Stimulated activated effector memory CD8-positive, alpha-beta T cell treated with anti-CD3 and anti-CD28 coated beads, Interleukin-12 subunit alpha, Interleukin-12 subunit beta, amount 100 ng/mL, for 72 hours (primary cell): ENCODE measurements at regions not wholly inside any gene's neighbourhood (a gene's known extent, or its start where the extent isn't known, plus 50 kb on each side); places are given as distances from the start of the nearest gene placed in this dataset.

Experiments used
- ATAC-seq: fragments of 150-1000 bp; cut with Tn5 transposase; 2 replicates; pipeline ENCODE4 v1.10.0; 2021
- DNase-seq, 2 donors: peaks; one replicate each; pipeline ENCODE4 v3.0.0; 2021 to 2022; ENCODE audit warnings: low spot score in 2 of 2
- H3K27ac Mint-ChIP-seq: one replicate; pipeline ENCODE4 v1.8.0; 2022; ENCODE audit warnings: mild to moderate bottlenecking, mixed read lengths
- H3K36me3 Mint-ChIP-seq: one replicate; pipeline ENCODE4 v1.8.0; 2022; ENCODE audit warnings: mild to moderate bottlenecking, mixed read lengths
- H3K4me1 Mint-ChIP-seq: one replicate; pipeline ENCODE4 v1.8.0; 2022; ENCODE audit warnings: mixed read lengths
- H3K4me3 Mint-ChIP-seq: one replicate; pipeline ENCODE4 v1.8.0; 2022; ENCODE audit warnings: mild to moderate bottlenecking, mixed read lengths
- H3K9me3 Mint-ChIP-seq: one replicate; pipeline ENCODE4 v1.8.0; 2022; ENCODE audit warnings: mixed read lengths

DNA sequence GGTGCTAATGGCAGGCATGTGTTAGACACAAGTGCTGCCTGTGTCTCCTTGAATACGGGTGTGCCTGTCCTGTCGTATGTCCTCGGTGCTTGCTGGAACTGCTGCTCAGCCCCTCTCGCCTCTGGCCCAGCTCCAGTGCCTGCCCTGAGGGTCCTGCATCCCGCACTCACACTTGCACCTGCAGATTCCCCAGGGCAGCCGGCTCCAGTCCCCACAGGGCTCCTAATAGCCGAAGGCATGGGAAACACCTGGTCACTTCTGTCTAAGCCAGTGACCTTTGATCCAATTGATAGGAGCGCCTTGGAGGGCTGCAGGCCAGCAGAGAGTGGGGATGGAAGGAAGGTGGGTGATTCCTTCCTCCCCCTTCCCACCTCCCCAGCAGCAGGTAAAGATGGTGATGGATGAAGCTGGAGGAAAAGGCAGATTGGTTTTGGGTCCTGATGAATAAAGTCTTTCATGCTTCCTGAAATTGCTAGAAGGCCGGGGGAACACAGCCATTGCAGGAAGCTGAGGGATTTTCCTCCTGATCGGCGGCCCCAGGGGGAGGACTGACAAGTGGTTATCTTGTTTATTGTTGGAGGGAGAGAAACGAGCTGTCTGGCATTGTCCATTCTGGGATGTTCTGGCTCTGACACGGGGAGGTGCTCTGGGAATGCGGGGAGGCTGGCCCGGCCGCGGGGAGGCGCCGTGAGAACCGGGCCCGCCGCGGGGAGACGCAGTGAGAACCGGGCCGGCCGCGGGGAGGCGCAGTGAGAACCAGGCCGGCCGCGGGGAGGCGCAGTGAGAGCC lies 110.9 kb upstream of the B3GAT1 start:
- DNase-seq (no peak), ATAC-seq (no peak)
- Mint-ChIP-seq H3K9me3 (peaks cover 6% of the 10 kb centered on the region), H3K27ac (no peak overlapping the region), H3K36me3 (no peaks in the 10 kb centered on the region), H3K4me3 (no peak overlapping the region), H3K4me1 (no peaks in the 10 kb centered on the region)

DNA sequence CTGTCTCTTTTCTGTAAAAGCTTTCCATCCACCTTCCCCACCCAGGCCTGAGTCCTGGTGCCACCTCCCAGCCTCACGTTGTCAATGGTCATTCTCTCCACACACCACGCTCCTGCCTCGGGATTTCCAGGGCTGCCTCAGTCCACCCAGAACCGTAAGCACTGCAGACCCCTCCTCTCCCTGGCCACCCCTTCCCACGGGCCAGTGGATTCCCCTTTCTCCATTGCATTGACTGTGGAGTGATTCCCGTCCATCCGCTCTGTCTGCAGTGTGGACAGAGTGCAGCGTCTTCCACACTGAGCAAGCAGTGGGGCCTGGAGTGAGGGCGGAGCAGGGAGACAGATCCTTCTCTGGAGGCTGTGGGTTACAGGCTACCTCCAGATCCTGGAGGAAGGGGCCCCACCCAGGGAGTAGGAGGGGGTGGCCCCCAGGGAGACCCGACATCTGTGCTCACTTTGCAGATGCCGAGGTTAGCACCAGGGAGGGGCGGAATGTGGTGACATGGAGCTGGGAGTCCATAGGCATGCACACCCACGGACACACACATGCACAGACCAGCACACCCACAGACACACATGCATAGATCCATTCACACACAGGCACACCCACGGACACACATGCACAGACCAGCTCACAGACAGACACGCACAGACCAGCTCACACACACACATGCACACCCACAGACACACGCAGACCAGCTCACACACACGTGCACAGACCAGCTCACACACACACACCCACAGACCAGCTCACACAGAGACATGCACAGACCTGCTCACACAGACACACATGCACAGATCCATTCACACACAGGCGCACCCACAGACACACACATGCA lies 109.6 kb upstream of the B3GAT1 start:
- Mint-ChIP-seq H3K36me3 (no peaks in the 10 kb centered on the region), H3K9me3 (peaks cover 6% of the 10 kb centered on the region), H3K4me3 (no peak overlapping the region), H3K27ac (no peak overlapping the region), H3K4me1 (no peaks in the 10 kb centered on the region)
- ATAC-seq (no peak), DNase-seq (no peak)

DNA sequence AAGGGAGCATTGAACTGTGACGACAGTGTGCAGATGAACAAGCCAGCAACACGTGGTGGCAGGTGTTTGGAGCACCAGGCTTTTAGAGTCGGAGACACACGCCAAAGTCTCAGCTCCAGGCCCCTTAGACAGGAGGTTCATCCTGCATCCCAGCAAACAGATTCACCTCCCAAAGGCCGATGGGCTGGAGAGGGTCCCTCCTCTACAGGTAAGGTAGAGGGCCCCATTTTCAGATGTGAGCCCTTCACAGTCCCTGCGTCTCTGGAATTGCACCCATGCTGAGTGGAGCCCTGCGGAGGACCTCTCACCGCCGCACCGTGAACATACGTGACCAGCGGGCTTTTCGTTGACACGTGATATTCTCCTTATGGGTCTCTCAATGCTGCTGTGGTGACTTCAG lies 109.0 kb upstream of the B3GAT1 start:
- Mint-ChIP-seq H3K36me3 (no peaks in the 10 kb centered on the region), H3K27ac (no peak overlapping the region), H3K4me3 (no peak overlapping the region), H3K4me1 (no peaks in the 10 kb centered on the region), H3K9me3 (peaks cover 6% of the 10 kb centered on the region)
- no peak for DNase-seq
- ATAC-seq, result no peak

DNA sequence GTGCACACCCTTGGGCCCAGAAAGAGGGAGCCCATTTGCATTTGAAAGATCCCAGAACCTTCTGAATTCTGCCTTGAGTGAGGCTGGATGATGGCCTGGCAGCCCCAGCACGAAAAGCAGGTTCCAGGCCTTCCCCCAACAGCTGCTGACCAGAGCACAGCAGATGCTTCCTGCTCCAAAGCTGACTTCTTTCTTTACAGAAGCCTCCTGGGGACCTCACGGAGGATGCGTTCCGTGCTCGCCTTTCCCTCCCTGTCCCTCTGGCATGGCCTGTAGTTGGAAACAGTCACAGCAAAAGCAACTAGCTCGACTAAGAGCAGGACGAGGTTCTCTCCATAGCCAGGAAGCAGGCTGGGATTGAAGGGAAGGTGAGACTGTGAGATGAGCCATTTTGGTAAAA lies 107.7 kb upstream of the B3GAT1 start:
- DNase-seq, result no peak
- ATAC-seq, result no peak
- Mint-ChIP-seq H3K4me1 (no peaks in the 10 kb centered on the region), H3K9me3 (peaks cover 6% of the 10 kb centered on the region), H3K36me3 (no peaks in the 10 kb centered on the region), H3K4me3 (no peak overlapping the region), H3K27ac (no peak overlapping the region)

DNA sequence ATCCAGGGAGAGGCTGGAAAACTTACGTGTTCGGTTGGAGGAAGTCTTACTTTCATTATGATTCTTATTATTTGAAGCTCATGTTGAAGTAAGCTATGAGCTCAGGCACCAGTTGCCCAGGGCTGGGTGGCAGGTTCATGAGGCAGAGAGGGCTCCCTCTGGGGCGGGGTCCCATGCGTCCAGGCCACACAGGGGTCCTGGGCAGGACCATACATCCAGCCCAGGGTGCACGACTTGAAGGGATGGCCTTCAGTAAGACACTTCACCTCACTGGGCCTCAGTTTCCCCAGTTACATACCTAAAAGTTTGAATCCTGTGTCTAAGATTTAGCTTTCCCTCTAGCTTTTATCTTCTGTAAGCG lies 107.3 kb upstream of the B3GAT1 start:
- Mint-ChIP-seq H3K27ac (no peak overlapping the region), H3K9me3 (peaks cover 4% of the 10 kb centered on the region), H3K36me3 (no peaks in the 10 kb centered on the region), H3K4me3 (no peak overlapping the region), H3K4me1 (no peaks in the 10 kb centered on the region)
- ATAC-seq (no peak), DNase-seq (no peak)

DNA sequence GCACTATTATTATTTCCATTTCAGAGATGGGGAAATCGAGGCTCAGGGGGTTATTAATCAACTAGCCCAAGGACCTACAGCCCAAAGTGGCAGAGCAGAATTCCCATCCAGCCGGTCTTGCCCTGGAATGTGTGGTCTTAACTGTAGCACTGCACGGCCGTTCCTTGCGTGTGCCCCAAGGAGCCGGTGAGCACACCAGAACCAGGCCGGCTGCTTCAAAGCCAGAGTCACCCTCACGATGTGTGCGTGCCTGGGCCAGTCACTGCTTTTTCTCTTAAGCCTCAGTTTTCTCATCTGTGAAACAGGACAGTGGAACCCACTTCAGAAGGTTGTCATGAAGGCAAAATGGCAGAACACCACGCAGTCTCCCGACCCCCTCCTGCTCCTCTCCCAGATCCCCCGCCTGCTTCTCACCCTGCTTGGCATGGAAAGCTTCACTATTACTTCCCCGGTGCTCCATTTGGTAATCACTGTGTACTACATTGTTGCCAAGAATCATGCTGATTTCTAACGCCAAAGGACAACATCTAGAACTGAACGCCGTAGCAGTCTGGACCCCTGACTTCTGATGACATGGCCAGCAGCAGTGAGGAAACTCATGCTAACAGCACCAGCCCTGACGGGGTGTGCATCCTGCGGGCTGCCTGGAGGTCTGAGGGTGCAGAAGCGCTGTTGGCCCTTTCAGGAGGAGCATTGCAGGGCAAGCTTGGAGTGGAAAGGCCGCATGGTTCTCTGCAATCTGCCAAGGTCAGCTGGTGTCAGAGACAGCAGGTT lies 106.8 kb upstream of the B3GAT1 start:
- Mint-ChIP-seq H3K4me1 (no peaks in the 10 kb centered on the region), H3K27ac (no peak overlapping the region), H3K36me3 (no peaks in the 10 kb centered on the region), H3K4me3 (no peak overlapping the region), H3K9me3 (peaks cover 4% of the 10 kb centered on the region)
- ATAC-seq (no peak), DNase-seq (no peak)

DNA sequence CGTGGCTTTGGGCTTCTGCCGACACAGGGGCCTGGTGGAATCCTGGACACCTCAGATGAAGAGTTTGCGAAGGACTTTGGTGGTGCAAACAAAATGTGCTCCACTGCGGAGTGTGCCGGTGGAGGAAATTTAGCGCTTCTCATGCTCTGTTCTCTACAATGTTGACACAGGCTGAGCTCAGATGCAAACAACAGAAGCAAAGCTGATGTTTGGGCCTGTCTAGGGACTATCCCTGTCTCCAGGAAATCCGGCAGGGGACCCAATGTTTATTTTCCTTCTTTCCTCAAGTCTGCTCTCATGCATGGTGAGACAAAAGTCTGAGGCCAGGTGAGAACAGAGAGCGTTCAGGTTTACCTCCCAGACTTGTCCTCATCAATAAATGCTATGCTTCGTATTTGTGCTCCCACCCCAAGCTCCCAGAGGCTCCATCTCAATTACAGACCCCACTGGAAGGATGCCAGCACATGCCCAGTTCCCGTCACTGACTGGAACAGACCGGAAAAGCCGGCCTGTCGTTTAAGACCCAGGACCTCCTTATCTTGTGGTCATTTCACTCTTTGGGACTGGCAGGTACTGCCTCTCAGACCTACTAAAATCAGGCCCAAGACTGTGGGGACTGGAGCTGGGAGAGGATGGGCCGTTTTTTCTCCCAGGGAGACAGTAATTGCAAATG lies 105.7 kb upstream of the B3GAT1 start:
- H3K27ac Mint-ChIP-seq, result no peak overlapping the region
- H3K4me1 Mint-ChIP-seq, result no peaks in the 10 kb centered on the region
- DNase-seq, result no peak
- no peak overlapping the region for H3K4me3 Mint-ChIP-seq
- no peaks in the 10 kb centered on the region for H3K9me3 Mint-ChIP-seq
- no peak for ATAC-seq
- H3K36me3 Mint-ChIP-seq, result no peaks in the 10 kb centered on the region

DNA sequence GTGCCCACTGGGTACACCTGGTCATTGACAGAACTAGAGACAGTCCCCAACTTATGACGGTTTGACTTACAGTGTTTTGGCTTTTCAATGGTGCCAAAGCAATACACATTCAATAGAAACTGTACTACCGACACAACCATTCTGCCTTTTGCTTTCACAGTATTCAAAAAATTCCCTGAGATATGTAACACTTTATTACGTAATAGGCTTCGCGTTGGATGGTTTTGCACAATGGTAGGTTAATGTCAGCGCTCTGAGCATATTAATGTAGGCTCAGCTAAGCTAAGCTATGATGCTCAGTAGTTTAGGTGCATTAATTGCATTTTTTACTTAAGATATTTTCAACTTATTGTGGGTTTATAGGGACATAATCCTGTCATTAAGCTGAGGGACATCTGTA lies 105.1 kb upstream of the B3GAT1 start:
- Mint-ChIP-seq H3K4me3 (no peak overlapping the region), H3K27ac (peak overlapping the region; percentile 8), H3K9me3 (no peaks in the 10 kb centered on the region), H3K36me3 (no peaks in the 10 kb centered on the region), H3K4me1 (no peaks in the 10 kb centered on the region)
- DNase-seq (no peak), ATAC-seq (no peak)

DNA sequence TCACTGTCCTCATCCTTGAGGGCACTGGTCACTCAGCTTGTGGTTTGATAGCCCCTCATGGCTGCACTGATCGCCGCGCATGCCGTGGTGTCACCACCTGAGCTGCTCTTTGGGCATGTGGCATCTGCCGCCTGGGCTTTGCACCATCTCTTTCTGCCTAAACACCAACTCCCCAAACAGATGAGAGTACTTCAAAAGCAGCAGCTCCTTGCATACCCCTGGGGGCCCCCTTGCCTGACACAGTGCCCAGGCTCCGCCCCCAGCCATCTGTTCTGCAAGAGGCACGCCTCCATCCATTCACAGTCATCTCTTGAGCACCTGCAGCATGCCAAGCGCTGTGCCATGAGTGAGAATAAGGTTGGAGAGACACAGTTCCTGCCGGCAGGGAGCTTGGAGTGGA lies 104.5 kb upstream of the B3GAT1 start:
- Mint-ChIP-seq H3K27ac (peak overlapping the region; percentile 8), H3K9me3 (no peaks in the 10 kb centered on the region), H3K36me3 (no peaks in the 10 kb centered on the region), H3K4me3 (no peak overlapping the region), H3K4me1 (no peaks in the 10 kb centered on the region)
- DNase-seq (no peak), ATAC-seq (no peak)

DNA sequence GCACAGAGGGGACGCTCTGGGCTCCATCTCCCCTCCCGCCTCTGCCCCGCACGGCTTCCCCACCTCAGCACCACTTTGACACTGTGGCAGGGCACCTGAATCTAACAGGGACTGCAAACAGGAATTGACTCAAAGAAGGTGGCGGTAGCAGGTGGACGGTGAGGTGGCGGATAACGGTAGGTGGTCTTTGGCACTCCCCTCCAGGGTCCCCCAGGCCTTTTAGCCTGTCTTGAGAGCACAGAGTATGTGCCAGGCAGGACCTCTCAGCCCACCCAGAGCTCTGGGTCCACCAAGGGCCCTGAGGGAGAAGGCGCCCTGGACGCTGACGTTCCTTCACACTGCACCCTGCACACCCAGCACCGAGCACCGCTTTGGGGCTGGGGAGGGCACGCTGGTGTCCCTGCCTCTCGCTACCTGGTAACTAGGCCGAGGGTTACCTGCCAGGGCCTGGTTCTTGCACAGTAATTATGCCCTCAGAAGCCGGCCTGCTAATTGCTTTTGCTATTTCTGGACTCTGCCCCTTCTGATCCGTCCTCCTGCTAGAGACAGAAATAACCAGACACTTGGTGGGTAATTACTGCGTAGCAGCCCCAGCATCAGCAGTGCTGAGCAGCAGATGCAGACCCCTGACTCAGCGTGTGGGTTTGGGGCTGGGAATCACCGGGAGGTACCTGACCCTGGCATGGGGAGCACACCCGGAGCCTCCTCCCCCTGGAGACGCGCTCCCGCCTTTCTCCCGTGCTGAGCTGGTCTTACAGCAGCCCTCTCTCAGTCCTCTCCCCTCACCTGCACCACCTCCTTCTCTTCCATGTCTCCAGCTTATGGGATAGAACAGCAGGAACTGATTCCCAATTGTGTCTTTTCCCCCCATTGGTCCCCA lies 103.3 kb upstream of the B3GAT1 start:
- no peak for ATAC-seq
- Mint-ChIP-seq H3K4me3 (no peak overlapping the region), H3K36me3 (no peaks in the 10 kb centered on the region), H3K4me1 (no peaks in the 10 kb centered on the region), H3K9me3 (no peaks in the 10 kb centered on the region), H3K27ac (no peak overlapping the region)
- DNase-seq, result no peak

DNA sequence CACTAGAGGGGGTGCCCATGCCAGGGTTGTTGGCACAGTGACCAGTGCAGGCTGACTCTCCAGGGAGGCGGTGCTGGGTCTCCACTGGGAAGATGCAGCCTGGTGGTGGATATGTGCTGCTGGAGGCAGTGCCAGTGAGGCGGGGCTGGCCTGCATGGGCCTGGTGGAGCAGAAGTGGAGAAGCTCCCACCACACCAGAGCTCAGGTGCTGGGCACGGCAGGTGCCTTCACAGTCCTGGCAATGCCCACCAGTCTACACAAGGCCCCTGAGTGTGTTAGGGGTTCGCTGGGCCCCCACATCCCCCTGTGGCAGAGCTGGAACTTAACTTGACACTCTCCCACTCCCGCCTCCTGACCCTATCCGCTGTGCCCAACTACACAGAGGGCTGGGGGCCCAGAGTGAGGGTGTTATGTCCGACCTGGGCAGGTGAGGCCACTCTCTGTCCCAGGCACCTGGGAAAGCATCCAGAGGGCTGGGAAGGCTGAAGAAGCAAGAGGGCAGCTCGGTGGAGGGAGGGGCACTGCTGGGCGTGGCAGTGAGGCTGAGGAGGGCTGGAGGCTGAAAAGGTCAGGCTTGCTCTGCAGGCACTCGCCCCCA lies 102.4 kb upstream of the B3GAT1 start:
- Mint-ChIP-seq H3K36me3 (no peaks in the 10 kb centered on the region), H3K27ac (no peak overlapping the region), H3K4me3 (no peak overlapping the region), H3K4me1 (no peaks in the 10 kb centered on the region), H3K9me3 (no peaks in the 10 kb centered on the region)
- no peak for ATAC-seq
- DNase-seq, result no peak

DNA sequence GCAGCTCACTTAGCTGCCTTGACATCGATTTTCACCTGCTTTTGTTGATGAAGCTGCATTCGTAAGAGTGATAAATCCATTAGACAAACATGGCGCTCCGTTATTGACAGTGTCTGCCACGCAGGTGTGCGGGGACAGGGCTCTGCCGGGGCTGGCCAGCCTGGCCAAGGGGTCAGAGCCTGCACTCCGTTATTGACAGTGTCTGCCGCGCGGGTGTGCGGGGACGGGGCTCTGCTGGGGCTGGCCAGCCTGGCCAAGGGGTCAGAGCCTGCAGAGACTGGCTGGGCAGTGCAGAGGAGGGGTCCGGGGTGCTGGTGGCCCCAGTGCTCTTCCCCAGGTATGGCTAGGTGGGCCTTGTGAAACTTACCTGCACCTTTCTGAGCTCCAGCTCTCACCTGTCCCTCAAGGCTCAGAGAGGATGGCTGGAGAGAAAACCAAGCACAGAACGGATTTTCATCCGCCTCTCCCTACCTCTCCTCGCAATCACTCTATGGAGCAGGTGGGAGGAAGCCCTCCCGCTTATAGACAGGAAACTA lies 101.6 kb upstream of the B3GAT1 start:
- ATAC-seq (no peak), DNase-seq (no peak)
- no peaks in the 10 kb centered on the region for H3K4me1 Mint-ChIP-seq
- no peaks in the 10 kb centered on the region for H3K36me3 Mint-ChIP-seq
- no peaks in the 10 kb centered on the region for H3K9me3 Mint-ChIP-seq
- H3K27ac Mint-ChIP-seq, result no peak overlapping the region
- H3K4me3 Mint-ChIP-seq, result no peak overlapping the region

DNA sequence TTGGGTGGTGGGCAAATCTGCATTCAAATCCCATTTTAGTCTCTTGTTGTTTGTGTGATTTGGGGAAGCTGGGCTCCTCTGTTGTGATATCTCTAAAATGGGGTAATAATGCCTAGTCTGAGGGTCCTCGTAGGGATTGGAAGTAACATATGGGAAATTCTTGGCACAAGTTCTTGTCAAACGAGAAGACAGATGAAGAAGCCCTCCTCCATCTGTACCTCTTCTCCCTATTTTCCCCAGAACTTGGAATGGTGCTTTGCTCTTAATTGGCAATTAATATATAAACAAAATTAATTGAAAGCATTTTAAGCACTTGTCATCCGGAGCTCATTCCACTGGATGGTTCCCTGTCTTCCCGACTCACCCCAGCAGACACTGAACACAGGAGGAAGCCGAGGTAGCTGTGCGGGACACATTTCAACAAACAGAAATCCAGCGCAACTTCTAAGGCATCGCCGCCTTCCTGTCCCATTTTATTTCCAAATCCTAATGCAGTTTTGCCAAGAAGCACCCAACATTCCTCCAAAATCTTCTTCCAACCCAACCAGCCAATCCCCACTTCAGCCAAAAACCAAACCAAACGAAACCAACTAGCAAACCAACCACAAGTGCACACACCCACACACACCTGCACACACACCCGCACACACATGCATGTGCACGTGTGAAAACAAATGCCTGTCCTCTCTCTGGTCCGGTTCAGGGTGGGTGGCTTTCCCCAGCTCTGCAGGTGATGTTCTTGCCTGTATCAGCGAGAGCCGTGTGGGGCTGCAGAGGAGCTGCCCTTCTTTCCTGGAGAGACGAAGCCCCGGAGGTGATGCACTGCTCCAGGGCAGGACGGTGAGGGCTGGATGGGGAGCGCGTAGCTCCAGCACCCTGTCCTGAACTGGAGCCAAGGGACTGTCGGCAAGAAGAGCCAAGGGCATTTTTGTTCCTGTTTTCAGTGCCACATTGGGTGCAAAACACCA lies 100.8 kb upstream of the B3GAT1 start:
- DNase-seq (no peak), ATAC-seq (no peak)
- H3K27ac Mint-ChIP-seq, result no peak overlapping the region
- no peaks in the 10 kb centered on the region for H3K36me3 Mint-ChIP-seq
- H3K4me3 Mint-ChIP-seq, result no peak overlapping the region
- H3K4me1 Mint-ChIP-seq, result no peaks in the 10 kb centered on the region
- no peaks in the 10 kb centered on the region for H3K9me3 Mint-ChIP-seq
